ENCODE measurements at regions not wholly inside any gene's neighbourhood (a gene's known extent, or its start where the extent isn't known, plus 50 kb on each side); places are given as distances from the start of the nearest gene placed in this dataset.
A peak's percentile ranks its signal among the peaks of the same experiment; 100 is the strongest.
"Not testable (repeated sequence)": the region's sequence is repeated elsewhere in the genome, so short reads cannot be mapped to it uniquely, and the experiment has no call there.

- DNase-seq (ENCODE audit: low read depth), result peak; percentile 45
Observed at GRCh38 chr13:50484472-50485113, 358.9 kb downstream of the DLEU7 start.

DNA sequence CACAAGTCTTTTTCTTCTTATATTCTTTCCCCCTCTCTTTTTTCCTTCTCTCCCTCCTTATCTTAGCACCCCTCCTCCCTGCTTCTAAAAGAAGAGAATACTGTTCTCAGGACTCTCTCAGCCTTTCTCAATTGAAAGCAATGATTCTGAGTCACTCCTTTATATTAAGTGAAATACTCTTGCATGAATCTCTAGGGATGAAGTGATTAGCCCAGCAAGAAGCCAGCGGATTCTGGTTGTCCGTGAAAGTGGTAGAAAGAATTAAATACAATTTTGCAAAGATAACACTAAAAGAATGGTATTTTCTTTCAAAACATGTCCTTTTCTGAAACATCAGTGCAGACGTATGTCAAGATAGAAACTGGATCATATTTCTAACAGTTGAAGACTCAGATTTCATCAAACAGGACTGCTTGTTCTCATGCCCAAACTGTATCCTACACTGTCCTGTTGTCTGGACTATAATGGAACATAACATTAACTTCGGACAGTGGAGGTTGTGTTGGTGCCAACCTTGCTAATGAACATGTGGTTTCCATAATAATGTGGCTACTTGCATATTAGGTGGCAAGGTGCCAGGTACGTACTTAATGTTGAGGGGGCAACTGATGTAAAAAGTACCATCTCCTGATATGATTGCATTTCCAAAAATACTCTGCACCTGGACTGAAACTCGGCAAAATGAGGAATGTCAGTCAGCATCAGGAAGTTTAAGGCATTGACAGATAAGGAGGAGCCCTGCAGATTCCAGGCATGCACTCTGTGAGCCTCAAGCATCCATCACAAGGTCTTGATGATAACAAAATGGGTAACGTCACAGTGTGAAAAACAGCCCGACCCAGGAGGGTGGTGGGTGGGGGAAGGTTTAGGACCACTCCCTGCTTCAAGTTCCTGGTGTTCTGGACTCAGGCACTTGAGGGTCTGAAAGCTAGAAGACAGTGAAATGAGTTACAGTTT is 357.2 kb downstream of the DLEU7 start:
- DNase-seq (ENCODE audit: low read depth), result peak; percentile 19

- DNase-seq (ENCODE audit: low read depth), result no peak
Observed at GRCh38 chr13:50493683-50494082, 349.8 kb downstream of the DLEU7 start.

DNA sequence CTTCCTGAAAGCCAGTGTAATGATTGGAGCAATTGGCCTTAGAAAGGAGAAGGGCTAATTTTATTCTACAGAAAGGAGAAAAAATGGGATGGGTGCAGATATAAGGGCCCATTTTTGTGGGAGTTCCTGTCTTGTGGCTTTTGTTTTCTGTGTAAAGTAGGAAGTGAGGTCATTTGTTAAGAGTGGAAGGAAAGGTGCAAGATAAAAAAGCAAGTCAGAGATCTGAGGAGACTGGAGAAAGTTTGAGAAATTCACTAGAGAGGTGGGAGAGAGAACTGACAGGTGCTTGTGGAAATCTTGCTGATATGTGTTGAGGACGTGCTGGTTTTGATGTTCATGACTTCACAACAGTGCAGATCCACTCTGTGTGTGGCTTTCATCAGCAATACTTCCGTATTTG is 349.4 kb downstream of the DLEU7 start:
- DNase-seq (ENCODE audit: low read depth), result no peak

GRCh38 chr13:50503212-50503611 is 340.3 kb downstream of the DLEU7 start:
- not testable (repeated sequence) for DNase-seq (ENCODE audit: low read depth)

GRCh38 chr13:50509167-50509566 is 334.3 kb downstream of the DLEU7 start:
- no peak for DNase-seq (ENCODE audit: low read depth)

- peak; percentile 75 for DNase-seq (ENCODE audit: low read depth)
Observed at GRCh38 chr13:50509771-50510441, 333.6 kb downstream of the DLEU7 start.

DNA sequence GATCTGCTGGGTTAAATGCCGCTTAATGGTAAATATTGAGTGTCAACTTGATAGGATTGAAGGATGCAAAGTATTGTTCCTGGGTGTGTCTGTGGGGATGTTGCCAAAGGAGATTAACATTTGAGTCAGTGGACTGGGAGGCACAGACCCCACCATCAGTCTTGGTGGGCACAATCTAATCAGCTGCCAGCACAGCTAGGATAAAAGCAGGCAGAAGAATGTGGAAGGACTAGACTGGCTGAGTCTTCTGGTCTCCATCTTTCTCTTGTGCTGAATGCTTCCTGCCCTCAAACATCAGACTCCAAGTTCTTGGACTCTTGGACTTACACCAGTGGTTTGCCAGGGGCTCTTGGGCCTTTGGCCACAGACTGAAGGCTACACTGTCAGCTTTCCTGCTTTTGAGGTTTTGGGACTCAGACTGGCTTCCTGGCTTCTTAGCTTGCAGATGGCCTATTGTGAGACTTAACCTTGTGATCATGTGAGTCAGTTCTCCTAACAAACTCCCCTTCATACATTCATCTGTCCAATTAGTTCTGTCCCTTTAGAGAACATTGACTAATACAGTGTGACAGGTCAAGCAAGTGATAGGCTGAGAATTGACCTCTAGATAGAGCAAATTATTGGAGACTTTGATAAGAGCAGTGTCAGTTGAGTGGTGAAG is 332.5 kb downstream of the DLEU7 start:
- peak; percentile 75 for DNase-seq (ENCODE audit: low read depth)

GRCh38 chr13:50511877-50512341 is 331.6 kb downstream of the DLEU7 start:
- no peak for DNase-seq (ENCODE audit: low read depth)

DNA sequence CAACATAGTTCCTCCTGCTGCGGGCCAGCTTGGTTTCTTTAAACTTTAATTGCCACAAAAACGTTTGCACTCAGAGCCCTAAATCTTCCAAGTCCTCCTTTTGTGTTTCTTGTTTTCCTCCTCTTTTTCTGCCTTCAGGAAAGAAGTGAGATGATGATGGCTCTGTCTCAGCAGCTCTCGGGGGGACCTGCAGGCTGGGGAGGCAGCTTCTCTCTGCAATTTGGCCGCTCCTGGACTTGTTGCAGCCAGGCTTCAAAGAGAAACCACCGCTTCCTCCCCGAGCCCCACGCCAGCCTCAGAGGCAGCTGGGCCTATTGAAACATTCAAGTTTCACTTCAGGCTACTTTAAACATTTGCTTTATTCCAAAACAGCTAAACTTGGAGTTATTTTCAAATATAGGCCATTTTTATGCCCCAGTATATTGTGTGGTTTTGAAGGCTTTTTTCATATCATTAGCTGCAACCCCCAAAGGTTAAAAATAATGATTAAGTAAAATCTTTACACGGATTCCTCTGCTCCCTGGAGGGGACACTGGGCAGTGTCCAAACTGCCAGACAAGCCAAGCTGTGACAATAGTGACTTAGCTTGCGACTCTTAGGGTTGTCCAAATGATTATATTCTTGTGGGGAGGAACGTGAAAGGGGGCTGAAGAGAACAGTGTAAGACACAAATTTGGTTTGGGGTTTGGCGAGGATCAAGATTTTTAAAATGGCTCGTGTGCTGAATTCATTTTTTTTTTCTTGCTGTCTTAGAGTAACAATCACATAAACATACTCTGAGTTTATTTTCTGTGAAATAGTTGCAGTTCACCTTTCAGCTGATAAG is 330.8 kb downstream of the DLEU7 start:
- DNase-seq (ENCODE audit: low read depth), result peak; percentile 71

DNA sequence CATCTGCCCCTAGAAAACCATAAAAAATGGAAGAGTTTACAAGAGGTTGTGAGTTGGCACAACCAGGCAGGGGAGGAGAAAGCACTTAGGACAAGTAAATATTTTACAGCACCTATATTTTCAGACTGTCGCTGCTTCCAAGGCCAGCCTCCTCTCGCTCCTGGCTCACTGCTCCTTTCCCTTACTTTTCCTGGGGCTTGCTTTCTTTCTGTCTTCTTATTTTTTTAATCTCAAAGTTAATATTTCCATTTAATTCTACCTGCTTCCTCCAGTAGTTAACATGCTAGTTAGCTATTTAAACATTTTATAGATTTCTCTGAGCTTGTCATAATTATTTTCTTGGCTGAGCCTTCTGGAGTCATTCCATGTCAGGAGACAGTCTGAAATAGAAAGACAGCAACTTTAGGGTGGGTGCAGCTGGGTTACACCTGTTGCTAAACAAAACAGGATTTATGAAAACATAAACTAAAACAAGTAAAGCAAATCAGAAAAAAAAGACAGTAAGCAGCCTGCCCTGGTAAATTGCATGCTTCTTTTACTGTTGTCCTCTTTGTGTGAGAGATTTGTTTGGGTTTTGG is 330.1 kb downstream of the DLEU7 start:
- peak; percentile 49 for DNase-seq (ENCODE audit: low read depth)

DNA sequence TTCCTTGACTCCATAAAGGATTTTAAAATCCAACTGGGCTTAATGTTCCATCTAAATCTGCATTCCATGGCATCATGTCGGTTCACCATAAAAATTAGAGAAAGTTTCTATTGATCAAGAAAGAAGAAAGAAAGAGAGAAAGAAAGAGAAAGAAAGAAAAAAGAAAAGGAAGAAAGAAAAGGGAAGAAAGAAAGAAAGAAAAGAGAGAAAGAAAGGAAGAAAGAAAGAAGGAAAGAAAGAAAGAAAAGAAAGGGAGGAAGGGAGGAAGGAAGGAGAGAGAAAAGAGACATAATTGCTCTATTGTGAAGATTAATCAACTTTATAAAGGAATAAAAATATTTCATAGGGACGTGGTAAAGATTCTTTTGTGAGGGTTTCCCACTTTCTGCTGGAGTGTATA is 329.2 kb downstream of the DLEU7 start:
- no peak for DNase-seq (ENCODE audit: low read depth)

DNA sequence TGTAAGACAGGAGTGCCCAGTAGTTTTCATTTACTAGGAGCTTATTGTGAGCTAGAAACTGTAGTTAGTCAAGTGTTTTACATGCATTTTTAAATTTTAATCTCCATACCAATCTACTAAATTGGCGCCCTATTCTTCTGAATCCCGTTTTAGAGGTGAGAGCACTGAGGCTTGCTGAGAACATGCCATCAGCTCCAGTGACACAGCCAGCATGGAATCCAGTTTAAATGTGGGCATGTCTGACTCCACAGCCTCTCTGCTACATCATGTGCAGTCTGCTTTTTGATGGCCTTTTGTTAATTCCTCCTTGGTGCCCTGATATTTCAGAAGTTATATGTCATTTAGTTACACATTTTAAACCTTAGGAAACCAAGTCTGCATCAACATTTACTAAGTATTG is 325.4 kb downstream of the DLEU7 start:
- DNase-seq (ENCODE audit: low read depth), result no peak

DNA sequence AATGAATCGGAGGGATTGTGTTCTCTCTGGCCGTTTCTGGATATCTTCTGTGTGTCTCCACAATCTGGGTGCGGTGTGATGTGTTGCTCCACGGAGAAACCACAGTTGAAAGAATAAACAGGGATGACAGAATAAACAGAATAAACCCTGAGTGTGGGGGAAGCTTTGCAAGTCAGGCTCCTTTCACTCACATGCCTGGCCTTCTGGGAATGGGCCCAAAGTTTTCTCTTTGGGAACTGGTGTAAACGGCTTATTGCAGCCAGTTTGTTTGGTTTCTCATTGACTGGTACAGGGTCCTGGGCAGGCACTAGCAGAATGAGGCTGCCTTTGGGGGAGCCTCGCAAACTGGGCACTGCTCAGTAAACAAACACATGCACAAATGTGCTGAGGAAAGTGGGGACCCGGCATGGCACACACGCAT is 324.7 kb downstream of the DLEU7 start:
- DNase-seq (ENCODE audit: low read depth), result peak; percentile 43

- no peak for DNase-seq (ENCODE audit: low read depth)
Observed at GRCh38 chr13:50519866-50520265, 323.6 kb downstream of the DLEU7 start.

- no peak for DNase-seq (ENCODE audit: low read depth)
Observed at GRCh38 chr13:50521006-50521830, 322.3 kb downstream of the DLEU7 start.

- no peak for DNase-seq (ENCODE audit: low read depth)
Observed at GRCh38 chr13:50521831-50522149, 321.7 kb downstream of the DLEU7 start.

DNA sequence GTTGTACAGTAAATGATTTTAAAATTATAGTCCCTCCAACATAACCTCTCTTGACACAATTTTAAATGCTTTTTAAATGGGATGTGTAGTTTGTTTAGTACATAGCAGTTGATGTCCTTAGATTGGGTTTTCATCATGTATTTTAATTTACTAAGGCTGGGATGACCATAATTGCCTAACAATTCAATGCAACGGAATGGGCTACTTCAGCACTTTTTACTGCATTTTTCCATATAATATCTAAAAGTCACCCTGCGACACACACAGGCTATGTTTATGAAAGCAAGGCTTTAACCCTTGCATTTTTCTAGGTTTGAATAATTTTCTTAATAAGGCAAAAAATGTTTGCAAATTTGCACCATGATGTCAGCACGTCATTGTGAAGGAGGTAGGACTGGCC is 321.0 kb downstream of the DLEU7 start:
- no peak for DNase-seq (ENCODE audit: low read depth)

DNA sequence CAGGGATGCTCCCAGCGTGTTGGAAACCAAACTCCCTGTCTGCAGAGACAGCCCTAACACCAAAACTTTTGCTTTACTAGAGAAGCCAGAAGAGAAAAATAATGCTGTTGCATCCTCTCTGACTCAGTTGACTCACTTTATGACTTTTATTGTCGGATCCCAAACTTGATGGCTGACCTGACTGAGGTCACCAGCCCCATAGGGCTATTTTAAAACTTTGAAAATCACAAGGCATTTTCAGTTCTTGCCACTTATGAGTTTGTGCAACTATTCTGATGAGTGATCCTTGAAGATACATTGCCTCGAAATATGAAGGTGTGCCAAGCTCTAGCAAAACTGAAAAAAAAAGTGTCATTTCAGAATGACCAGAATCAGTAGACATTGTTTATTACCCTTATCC is 320.2 kb downstream of the DLEU7 start:
- DNase-seq (ENCODE audit: low read depth), result no peak

- no peak for DNase-seq (ENCODE audit: low read depth)
Observed at GRCh38 chr13:50524560-50524959, 318.9 kb downstream of the DLEU7 start.

Measured in RPMI7951 (cell line).